ENCODE measurements at regions not wholly inside any gene's neighbourhood (a gene's known extent, or its start where the extent isn't known, plus 50 kb on each side); places are given as distances from the start of the nearest gene placed in this dataset.

GRCh38 chr11:36929401-36929800 is 331.4 kb upstream of the RAG2 start:
- no peak overlapping the region for H3K4me3 ChIP-seq (ENCODE audit: low read depth, low read length)
- TF ChIP-seq, protein P1, sequence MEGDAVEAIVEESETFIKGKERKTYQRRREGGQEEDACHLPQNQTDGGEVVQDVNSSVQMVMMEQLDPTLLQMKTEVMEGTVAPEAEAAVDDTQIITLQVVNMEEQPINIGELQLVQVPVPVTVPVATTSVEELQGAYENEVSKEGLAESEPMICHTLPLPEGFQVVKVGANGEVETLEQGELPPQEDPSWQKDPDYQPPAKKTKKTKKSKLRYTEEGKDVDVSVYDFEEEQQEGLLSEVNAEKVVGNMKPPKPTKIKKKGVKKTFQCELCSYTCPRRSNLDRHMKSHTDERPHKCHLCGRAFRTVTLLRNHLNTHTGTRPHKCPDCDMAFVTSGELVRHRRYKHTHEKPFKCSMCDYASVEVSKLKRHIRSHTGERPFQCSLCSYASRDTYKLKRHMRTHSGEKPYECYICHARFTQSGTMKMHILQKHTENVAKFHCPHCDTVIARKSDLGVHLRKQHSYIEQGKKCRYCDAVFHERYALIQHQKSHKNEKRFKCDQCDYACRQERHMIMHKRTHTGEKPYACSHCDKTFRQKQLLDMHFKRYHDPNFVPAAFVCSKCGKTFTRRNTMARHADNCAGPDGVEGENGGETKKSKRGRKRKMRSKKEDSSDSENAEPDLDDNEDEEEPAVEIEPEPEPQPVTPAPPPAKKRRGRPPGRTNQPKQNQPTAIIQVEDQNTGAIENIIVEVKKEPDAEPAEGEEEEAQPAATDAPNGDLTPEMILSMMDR (IDR thresholded peaks at IDR 0.05; ENCODE audit: low read depth, low read length) = no peak

DNA sequence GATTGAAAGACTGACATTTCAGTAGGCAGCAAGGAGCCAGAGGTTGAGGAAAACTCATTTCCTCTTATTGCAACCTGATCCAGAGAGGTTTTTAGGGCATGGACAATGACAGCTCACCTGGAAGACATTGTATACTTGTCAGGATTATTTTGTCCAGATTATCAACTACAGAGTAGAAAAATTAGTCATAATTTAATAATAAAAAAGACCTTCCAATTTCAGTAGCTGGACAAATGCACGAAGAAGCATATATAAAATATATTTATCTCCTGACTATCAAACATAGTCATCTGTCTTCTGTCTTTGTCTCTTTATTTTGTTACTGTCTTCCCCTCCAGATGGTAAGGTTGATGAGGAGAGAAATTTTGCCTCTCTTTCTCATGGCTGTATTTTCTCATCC is 330.6 kb upstream of the RAG2 start:
- TF ChIP-seq, protein P1 (IDR thresholded peaks at IDR 0.05; ENCODE audit: low read depth, low read length) = no peak
- no peak overlapping the region for H3K4me3 ChIP-seq (ENCODE audit: low read depth, low read length)

- TF ChIP-seq, protein P1 (IDR thresholded peaks at IDR 0.05; ENCODE audit: low read depth, low read length) = no peak
- no peak overlapping the region for H3K4me3 ChIP-seq (ENCODE audit: low read depth, low read length)
Measured at GRCh38 chr11:36899800-36900199, 301.8 kb upstream of the RAG2 start.

DNA sequence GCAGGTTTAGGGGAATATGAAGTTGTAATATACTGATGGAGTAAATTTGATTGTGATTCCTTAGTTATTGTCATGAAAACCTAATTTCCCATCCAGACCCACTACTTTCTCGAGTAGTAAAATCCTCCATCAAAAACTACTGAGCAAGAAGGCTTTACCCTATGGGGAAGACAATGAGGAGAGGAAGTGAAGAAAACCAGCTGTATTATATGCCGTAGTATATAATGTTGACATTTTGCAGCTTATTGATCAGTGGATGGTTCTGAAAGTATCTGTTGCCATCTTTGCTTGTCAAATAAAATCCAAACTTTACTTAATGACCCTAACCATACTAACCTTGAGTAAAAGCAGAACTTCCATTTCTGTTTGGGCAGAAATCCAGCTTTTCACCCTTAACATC is 292.8 kb upstream of the RAG2 start:
- TF ChIP-seq, protein P1 (IDR thresholded peaks at IDR 0.05; ENCODE audit: low read depth, low read length) = no peak
- no peak overlapping the region for H3K4me3 ChIP-seq (ENCODE audit: low read depth, low read length)

- TF ChIP-seq, protein P1 (IDR thresholded peaks at IDR 0.05; ENCODE audit: low read depth, low read length) = no peak
- no peak overlapping the region for H3K4me3 ChIP-seq (ENCODE audit: low read depth, low read length)
Measured at GRCh38 chr11:36890121-36890679, 292.2 kb upstream of the RAG2 start.

DNA sequence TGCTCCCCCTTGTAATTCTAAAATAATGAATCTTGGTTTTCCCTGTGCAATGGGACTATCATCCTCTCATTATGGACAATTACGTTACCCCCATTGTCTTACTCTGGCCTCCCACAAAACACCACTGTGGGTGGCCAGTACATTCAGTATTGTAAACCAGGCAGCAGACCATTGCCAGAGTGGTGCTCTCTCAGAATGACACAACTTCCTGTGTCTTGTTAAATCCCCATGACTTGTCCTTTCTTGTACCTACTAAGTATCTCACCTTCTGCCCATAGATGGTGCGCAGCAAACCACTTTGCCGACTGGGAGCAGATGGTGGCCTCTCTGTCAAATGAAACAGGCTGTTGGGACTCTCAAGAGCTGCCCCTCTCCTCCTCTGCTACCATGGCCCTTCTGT is 287.1 kb upstream of the RAG2 start:
- no peak overlapping the region for H3K4me3 ChIP-seq (ENCODE audit: low read depth, low read length)
- TF ChIP-seq, protein P1 (IDR thresholded peaks at IDR 0.05; ENCODE audit: low read depth, low read length) = no peak

- H3K4me3 ChIP-seq (ENCODE audit: low read depth, low read length) = no peak overlapping the region
- TF ChIP-seq, protein P1 (IDR thresholded peaks at IDR 0.05; ENCODE audit: low read depth, low read length) = no peak
Measured at GRCh38 chr11:36878737-36879136, 280.7 kb upstream of the RAG2 start.

All from WI38 (cell line).